Kidney (tissue), 13 donors: ENCODE measurements at regions not wholly inside any gene's neighbourhood (a gene's known extent, or its start where the extent isn't known, plus 50 kb on each side); places are given as distances from the start of the nearest gene placed in this dataset.

Experiments used
- DNase-seq, 5 donors: peaks; one replicate each; pipeline ENCODE4 v3.0.0-alpha.2; 2013 to 2020
- FAIRE-seq: peaks from 2 replicates; lab custom pipeline; 2012; peaks lifted over from hg19 to GRCh38; lab: Jason Lieb, UNC
- H3K27ac ChIP-seq, 2 donors: one replicate each; pipeline ENCODE4 v1.7.0; 2013; ENCODE audit warnings: low read depth in 2 of 2, low read length in 2 of 2, inconsistent platforms in 1 of 2
- H3K27me3 ChIP-seq: one replicate; pipeline ENCODE4 v1.7.1; 2013; ENCODE audit warnings: low read length, inconsistent platforms; ENCODE audit not compliant: control insufficient read depth, insufficient read depth
- H3K36me3 ChIP-seq, 3 donors: one replicate each; pipeline versions ENCODE4 v1.7.0 to v1.7.1; 2013; ENCODE audit warnings: low read length in 3 of 3, control low read depth in 1 of 3, inconsistent platforms in 1 of 3; ENCODE audit not compliant: insufficient read depth in 3 of 3, control insufficient read depth in 2 of 3
- H3K4me1 ChIP-seq, 3 donors: one replicate each; pipeline versions ENCODE4 v1.7.0 to v1.7.1; 2013; ENCODE audit warnings: low read length in 3 of 3, inconsistent platforms in 1 of 3, low read depth in 1 of 3; ENCODE audit not compliant: control insufficient read depth in 2 of 3, insufficient read depth in 2 of 3
- H3K4me3 ChIP-seq, 3 donors: one replicate each; pipeline versions ENCODE4 v1.7.0 to v1.8.1; 2013; ENCODE audit warnings: low read length in 3 of 3, control low read depth in 1 of 3, inconsistent platforms in 1 of 3
- H3K9ac ChIP-seq, 3 donors: one replicate each; pipeline versions ENCODE4 v1.7.0 to v1.7.1; 2013; ENCODE audit warnings: low read length in 3 of 3, control low read depth in 1 of 3, inconsistent platforms in 1 of 3
- H3K9me3 ChIP-seq, 3 donors: one replicate each; pipeline versions ENCODE4 v1.7.0 to v1.7.1; 2013; ENCODE audit warnings: low read length in 3 of 3, control low read depth in 1 of 3, inconsistent platforms in 1 of 3; ENCODE audit not compliant: control insufficient read depth in 2 of 3, insufficient read depth in 1 of 3
- CTCF ChIP-seq: IDR thresholded peaks from 3 replicates; pipeline ENCODE4 v1.5.1; 2012; ENCODE audit warnings: mild to moderate bottlenecking, moderate library complexity, borderline replicate concordance; ENCODE audit not compliant: insufficient read depth; ENCODE audit errors: extremely low read depth
- intact Hi-C: fragments of 100-400 bp; cut with DNase I; formaldehyde crosslinking; loops from one replicate; pipeline ENCODE4 v1.11.1; 2022
- donor health status: control.
- donor health status: control.
- donor health status: control.
- donor health status: control.
- donor health status: control.
- donor health status: DM: yes; HTN: yes; CAD: no.
- donor health status: Normal renal cell carcinoma (clear cell type).

GRCh38 chr15:27692438-27692837 lies 406.7 kb downstream of the OCA2 start:
- FAIRE-seq (no peak), DNase-seq (no peak)
- intact Hi-C loops: no loop called here
- no peak overlapping the region for H3K9ac ChIP-seq
- no peaks in the 10 kb centered on the region for H3K27me3 ChIP-seq
- H3K36me3 ChIP-seq: no peaks in the 10 kb centered on the region
- no peak for TF ChIP-seq CTCF
- no peak overlapping the region for H3K4me3 ChIP-seq
- no peaks in the 10 kb centered on the region for H3K4me1 ChIP-seq
- H3K9me3 ChIP-seq: no peaks in the 10 kb centered on the region
- H3K27ac ChIP-seq: no peak overlapping the region

- no peaks in the 10 kb centered on the region for H3K36me3 ChIP-seq
- FAIRE-seq (no peak), DNase-seq (no peak)
- no peaks in the 10 kb centered on the region for H3K27me3 ChIP-seq
- intact Hi-C loops: no loop called here
- no peak overlapping the region for H3K27ac ChIP-seq
- no peaks in the 10 kb centered on the region for H3K9me3 ChIP-seq
- no peak overlapping the region for H3K4me3 ChIP-seq
- no peak for TF ChIP-seq CTCF
- H3K9ac ChIP-seq: no peak overlapping the region
- H3K4me1 ChIP-seq: no peaks in the 10 kb centered on the region
Measured at GRCh38 chr15:27690290-27690689, 408.8 kb downstream of the OCA2 start.

GRCh38 chr15:27686971-27687370 lies 412.1 kb downstream of the OCA2 start:
- no peaks in the 10 kb centered on the region for H3K27me3 ChIP-seq
- no peaks in the 10 kb centered on the region for H3K4me1 ChIP-seq
- H3K9me3 ChIP-seq: no peaks in the 10 kb centered on the region
- no peak for FAIRE-seq
- H3K27ac ChIP-seq: no peak overlapping the region
- H3K4me3 ChIP-seq: no peak overlapping the region
- no peak for TF ChIP-seq CTCF
- no peak for DNase-seq
- intact Hi-C loops: no loop called here
- H3K36me3 ChIP-seq: no peaks in the 10 kb centered on the region
- H3K9ac ChIP-seq: no peak overlapping the region

- intact Hi-C loops: no loop called here
- Histone ChIP-seq H3K4me1 (no peaks in the 10 kb centered on the region), H3K27ac (no peak overlapping the region), H3K27me3 (no peaks in the 10 kb centered on the region), H3K9ac (no peak overlapping the region), H3K36me3 (no peaks in the 10 kb centered on the region), H3K9me3 (no peaks in the 10 kb centered on the region), H3K4me3 (no peak overlapping the region)
- FAIRE-seq (no peak), DNase-seq (no peak)
- no peak for TF ChIP-seq CTCF
Measured at GRCh38 chr15:27686369-27686768, 412.7 kb downstream of the OCA2 start.
